ENCODE measurements at regions not wholly inside any gene's neighbourhood (a gene's known extent, or its start where the extent isn't known, plus 50 kb on each side); places are given as distances from the start of the nearest gene placed in this dataset.

GRCh38 chr3:28022916-28023315, 218.5 kb upstream of the CMC1 start:
- H3K4me3 ChIP-seq = no peak overlapping the region
- H3K27ac ChIP-seq = no peak overlapping the region
- H3K9me3 ChIP-seq = peaks cover 0 to 20% (median 6%) of the 10 kb centered on the region in 12 donors
- no peaks in the 10 kb centered on the region for H3K27me3 ChIP-seq
- ATAC-seq (no peak), DNase-seq (no peak)
- WGBS, 4 donors = 64 to 73% (median 68%) methylated on average over 3 of the region's 3 CpGs
- intact Hi-C loops (cut with DNase I) = no loop called here
- H3K4me1 ChIP-seq = no peaks in the 10 kb centered on the region
- TF ChIP-seq CTCF (IDR thresholded peaks at IDR 0.05) (no peak), POLR2A (IDR thresholded peaks at IDR 0.05) (no peak)
- no peaks in the 10 kb centered on the region for H3K36me3 ChIP-seq

GRCh38 chr3:28028554-28028953, 212.9 kb upstream of the CMC1 start:
- no peak for ATAC-seq
- Histone ChIP-seq H3K4me1 (no peaks in the 10 kb centered on the region), H3K4me3 (no peak overlapping the region), H3K27ac (no peak overlapping the region), H3K36me3 (no peaks in the 10 kb centered on the region), H3K9me3 (peaks cover 0 to 32% (median 9%) of the 10 kb centered on the region in 12 donors), H3K27me3 (no peaks in the 10 kb centered on the region)
- TF ChIP-seq CTCF (IDR thresholded peaks at IDR 0.05) (no peak), POLR2A (IDR thresholded peaks at IDR 0.05) (no peak)
- intact Hi-C loops (cut with DNase I) = no loop called here
- no peak for DNase-seq
- 57 to 70% (median 66%) methylated on average over 4 of the region's 4 CpGs for WGBS, 4 donors

- TF ChIP-seq CTCF (IDR thresholded peaks at IDR 0.05) (no peak), POLR2A (IDR thresholded peaks at IDR 0.05) (no peak)
- Histone ChIP-seq H3K36me3 (no peaks in the 10 kb centered on the region), H3K9me3 (peaks cover 0 to 20% (median 3%) of the 10 kb centered on the region in 12 donors), H3K4me1 (no peaks in the 10 kb centered on the region), H3K27me3 (no peaks in the 10 kb centered on the region), H3K27ac (no peak overlapping the region), H3K4me3 (no peak overlapping the region)
- intact Hi-C loops (cut with DNase I) = no loop called here
- ATAC-seq (no peak), DNase-seq (no peak)
- 82 to 88% (median 86%) methylated on average over 3 of the region's 3 CpGs for WGBS, 4 donors
Observed at GRCh38 chr3:28033059-28033784, 208.2 kb upstream of the CMC1 start.

GRCh38 chr3:28036599-28037575, 204.5 kb upstream of the CMC1 start:
- Histone ChIP-seq H3K27ac (no peak overlapping the region), H3K9me3 (peaks cover 0 to 19% (median 3%) of the 10 kb centered on the region in 12 donors), H3K36me3 (no peaks in the 10 kb centered on the region), H3K27me3 (no peaks in the 10 kb centered on the region), H3K4me3 (no peak overlapping the region), H3K4me1 (no peaks in the 10 kb centered on the region)
- TF ChIP-seq POLR2A (IDR thresholded peaks at IDR 0.05) = no peak
- TF ChIP-seq CTCF (IDR thresholded peaks at IDR 0.05) = no peak
- 64 to 70% (median 67%) methylated on average over 4 of the region's 4 CpGs for WGBS, 4 donors
- ATAC-seq (no peak), DNase-seq (no peak)
- intact Hi-C loops (cut with DNase I) = no loop called here

All from heart left ventricle (tissue), 16 donors.